GM10266 (cell line): ENCODE measurements at regions not wholly inside any gene's neighbourhood (a gene's known extent, or its start where the extent isn't known, plus 50 kb on each side); places are given as distances from the start of the nearest gene placed in this dataset.

Experiments
- DNase-seq: peaks from one replicate; pipeline ENCODE4 v3.0.0; 2012; ENCODE audit errors: extremely low spot score
- TF ChIP-seq, protein P1 (sequence below): IDR thresholded peaks from 2 replicates; pipeline ENCODE4 v1.5.1; 2012; ENCODE audit warnings: mild to moderate bottlenecking, low read depth; ENCODE audit not compliant: control insufficient read depth, insufficient read depth; ENCODE audit errors: missing control alignments

DNA sequence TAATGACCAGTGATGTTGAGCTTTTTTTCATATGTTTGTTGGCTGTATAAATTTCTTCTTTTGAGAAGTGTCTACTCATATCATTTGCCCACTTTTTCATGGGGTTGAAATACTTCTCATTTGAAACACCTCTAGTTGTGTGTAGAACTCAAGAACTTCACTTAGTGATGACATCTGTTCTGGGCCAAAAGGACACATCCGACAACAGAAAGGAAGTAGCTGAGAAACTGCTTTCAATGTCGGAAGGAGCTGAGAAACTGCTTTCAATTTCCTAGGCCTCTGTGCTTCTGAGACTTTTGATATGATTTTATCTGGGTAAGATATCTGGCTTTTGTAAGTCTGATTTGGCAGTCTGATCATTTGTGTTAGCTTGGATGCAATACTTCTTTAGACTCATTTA lies 635.3 kb downstream of the TMTC2 start:
- no peak for DNase-seq
- TF ChIP-seq, protein P1, sequence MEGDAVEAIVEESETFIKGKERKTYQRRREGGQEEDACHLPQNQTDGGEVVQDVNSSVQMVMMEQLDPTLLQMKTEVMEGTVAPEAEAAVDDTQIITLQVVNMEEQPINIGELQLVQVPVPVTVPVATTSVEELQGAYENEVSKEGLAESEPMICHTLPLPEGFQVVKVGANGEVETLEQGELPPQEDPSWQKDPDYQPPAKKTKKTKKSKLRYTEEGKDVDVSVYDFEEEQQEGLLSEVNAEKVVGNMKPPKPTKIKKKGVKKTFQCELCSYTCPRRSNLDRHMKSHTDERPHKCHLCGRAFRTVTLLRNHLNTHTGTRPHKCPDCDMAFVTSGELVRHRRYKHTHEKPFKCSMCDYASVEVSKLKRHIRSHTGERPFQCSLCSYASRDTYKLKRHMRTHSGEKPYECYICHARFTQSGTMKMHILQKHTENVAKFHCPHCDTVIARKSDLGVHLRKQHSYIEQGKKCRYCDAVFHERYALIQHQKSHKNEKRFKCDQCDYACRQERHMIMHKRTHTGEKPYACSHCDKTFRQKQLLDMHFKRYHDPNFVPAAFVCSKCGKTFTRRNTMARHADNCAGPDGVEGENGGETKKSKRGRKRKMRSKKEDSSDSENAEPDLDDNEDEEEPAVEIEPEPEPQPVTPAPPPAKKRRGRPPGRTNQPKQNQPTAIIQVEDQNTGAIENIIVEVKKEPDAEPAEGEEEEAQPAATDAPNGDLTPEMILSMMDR = no peak

DNA sequence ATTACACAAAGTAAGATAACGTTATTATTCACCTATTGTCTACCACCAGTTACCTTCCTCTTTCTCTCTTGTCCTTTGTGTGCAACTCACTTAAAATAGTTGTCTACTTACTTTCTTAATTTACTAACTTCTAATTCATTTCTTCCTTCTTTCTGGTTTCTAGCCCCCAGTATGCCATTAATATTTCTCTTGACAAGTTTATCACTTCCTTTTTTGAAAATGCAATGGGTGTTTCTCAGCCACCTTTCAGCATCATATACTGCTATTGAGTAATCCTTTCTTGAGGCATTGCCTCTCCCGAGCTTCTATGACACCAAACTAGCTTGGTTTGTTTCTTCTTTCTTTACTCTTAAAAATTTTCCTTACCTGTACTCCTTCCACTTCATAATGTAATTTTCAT lies 633.6 kb downstream of the TMTC2 start:
- no peak for DNase-seq

DNA sequence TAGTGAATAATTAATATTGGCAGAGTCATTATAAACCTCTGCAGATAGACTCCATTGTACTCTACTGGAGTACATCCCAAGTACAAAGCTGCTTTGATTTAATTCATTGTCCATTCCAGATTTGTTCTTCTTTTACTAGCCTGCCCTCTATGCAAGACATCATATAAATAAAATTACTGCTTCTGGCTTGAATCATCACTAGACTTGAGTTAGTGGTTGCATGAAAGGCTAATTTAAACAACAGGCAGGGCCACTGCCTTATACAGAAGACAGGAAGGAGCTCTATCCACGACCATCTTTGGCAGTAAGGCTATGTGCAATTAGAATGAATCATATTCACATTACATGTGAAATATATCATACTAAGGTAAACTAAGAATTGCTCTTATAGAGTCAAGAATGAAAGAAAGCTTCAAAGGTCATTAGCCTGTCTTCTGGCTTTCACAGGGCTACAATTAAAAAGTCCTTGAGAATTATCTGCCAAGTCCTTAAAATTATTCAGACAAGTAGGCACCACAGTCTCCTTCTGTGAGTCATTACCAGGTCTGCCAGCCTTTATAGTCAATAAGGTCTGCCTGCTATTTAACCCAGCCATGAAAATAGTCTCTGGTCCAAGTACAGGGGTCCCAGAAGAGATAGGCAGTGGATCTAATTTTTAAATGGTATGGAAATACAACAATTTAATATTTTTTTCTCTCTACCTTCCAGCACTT lies 631.8 kb downstream of the TMTC2 start:
- no peak for DNase-seq
- TF ChIP-seq, protein P1 = no peak

More for the DNA sequence above, 633.6 kb downstream of the TMTC2 start:
- TF ChIP-seq, protein P1 = no peak

DNA sequence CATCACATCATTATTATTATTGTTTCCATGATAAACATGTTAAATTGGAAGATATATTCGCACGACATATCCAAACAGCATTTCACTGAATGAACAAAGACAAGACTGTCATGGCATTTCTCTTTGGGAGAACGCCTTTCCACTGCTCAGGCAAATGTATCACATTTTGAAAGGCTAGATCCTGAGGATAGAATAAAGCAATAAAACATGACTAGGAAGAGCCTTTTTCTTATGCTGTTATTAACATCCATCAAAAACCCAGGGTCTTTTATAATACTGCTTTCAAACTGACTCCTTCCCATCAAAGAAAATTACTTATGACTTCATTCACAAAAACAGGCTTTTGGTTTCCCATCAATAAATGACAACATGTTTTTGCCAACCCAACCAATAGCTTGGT lies 630.9 kb downstream of the TMTC2 start:
- TF ChIP-seq, protein P1 = no peak
- no peak for DNase-seq

DNA sequence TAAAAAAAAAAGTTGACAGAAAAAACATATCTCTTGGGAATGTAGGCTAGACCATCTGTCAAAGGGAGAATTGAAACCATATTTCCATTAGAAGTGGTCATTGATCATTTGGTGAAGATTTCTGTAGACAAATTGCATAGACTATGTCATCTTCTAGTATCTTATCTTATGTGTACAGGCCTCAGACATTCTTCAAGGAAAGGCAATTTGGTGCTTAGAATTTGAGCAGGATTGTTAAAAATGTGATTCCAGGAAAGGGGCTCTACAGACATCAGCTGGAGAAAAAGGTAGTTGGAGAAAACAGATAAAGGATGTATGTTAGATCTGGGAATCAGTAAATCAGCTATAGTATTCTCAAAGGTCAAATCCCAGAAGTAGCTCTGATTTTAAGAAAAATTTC lies 627.1 kb downstream of the TMTC2 start:
- TF ChIP-seq, protein P1 = no peak

DNA sequence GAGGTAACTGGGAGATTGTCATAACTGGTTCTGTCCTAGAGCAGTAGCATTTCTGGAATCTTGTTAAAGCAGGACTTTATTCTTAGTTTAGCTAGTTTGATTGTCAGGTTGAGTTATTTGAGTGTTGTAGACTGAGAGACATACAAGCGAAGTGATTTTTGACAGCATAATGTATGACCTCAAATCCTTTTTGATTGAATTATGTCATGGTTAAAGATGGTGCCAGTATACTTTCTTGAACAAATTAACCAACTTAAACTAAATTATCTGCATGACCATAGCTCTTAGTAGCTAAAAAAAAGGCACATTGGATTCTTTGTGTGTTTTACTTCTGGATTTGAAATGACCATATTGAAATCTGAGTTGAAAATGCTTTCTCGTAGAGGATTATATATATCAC lies 626.6 kb downstream of the TMTC2 start:
- no peak for DNase-seq

More for the DNA sequence above, 627.1 kb downstream of the TMTC2 start:
- DNase-seq = no peak

DNA sequence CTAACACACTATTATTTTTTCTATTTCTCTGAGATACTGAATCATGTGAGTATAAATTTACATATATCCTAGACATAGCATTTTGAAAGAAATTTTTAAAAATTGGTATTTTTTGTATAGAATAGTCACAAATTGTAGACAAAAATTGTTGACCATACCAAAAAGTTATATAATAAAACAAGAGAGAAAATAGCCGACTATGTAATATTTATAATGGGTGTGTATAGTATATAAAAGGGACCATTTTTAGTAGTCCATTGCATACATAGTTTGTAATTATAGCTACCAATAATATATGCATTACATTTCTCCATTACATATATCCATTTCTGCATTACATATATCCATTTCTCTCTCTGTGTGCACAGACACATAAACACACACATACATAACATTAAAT lies 590.2 kb downstream of the TMTC2 start:
- TF ChIP-seq, protein P1 = no peak
- no peak for DNase-seq

More for the DNA sequence above, 626.6 kb downstream of the TMTC2 start:
- TF ChIP-seq, protein P1 = no peak
